ENCODE measurements at regions not wholly inside any gene's neighbourhood (a gene's known extent, or its start where the extent isn't known, plus 50 kb on each side); places are given as distances from the start of the nearest gene placed in this dataset.
"Not testable (repeated sequence)": the region's sequence is repeated elsewhere in the genome, so short reads cannot be mapped to it uniquely, and the experiment has no call there.

GRCh38 chrX:35622040-35622439 lies 176.1 kb upstream of the MAGEB16 start:
- WGBS, 5 donors, result 59 to 76% (median 65%) methylated on average over 2 of the region's 2 CpGs
- no peaks in the 10 kb centered on the region for H3K36me3 ChIP-seq

DNA sequence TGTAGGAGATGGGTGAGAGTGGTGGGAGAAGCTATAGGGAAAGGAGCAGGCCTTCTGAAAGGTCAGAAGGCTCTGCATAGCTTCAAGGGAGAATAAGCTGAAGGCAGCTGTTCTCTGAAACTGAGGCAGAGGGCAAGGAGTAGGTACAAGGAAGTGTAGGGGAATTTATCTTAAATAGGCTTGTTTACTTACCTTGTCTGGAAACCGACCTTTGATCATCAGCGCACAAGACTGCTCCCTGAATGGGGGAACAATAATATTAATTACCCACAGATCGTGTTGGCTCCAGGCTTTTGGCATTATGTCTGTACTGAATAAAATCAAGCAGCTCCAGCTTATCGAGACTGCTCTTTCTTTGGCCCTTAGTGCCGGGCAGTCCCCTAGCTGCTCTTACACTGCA lies 175.5 kb upstream of the MAGEB16 start:
- 83 to 94% (median 87%) methylated on average over 5 of the region's 5 CpGs for WGBS, 5 donors
- DNase-seq, result no peak
- Histone ChIP-seq H3K27me3 (replicated peaks in 1 of 7) (no peaks in the 10 kb centered on the region), H3K4me1 (no peaks in the 10 kb centered on the region), H3K36me3 (no peaks in the 10 kb centered on the region), H3K27ac (no peak overlapping the region), H3K4me3 (no peak overlapping the region), H3K9me3 (peaks cover 0 to 32% (median 0%) of the 10 kb centered on the region in 8 donors)
- no peak for TF ChIP-seq POLR2AphosphoS5 (IDR thresholded peaks at IDR 0.05)
- no peak for TF ChIP-seq CTCF (IDR thresholded peaks at IDR 0.05 in 8 of 11, conservative IDR thresholded peaks at IDR 0.05 in 3 of 11)
- no peak for TF ChIP-seq POLR2A (IDR thresholded peaks at IDR 0.05)
- intact Hi-C loops (cut with DNase I; ENCODE audit: low total_unique reads), result no loop called here

More at GRCh38 chrX:35622040-35622439, 176.1 kb upstream of the MAGEB16 start:
- peaks cover 0 to 32% (median 0%) of the 10 kb centered on the region in 8 donors for H3K9me3 ChIP-seq
- no peaks in the 10 kb centered on the region for H3K27me3 ChIP-seq (replicated peaks in 1 of 7)
- no peak for TF ChIP-seq CTCF (IDR thresholded peaks at IDR 0.05 in 8 of 11, conservative IDR thresholded peaks at IDR 0.05 in 3 of 11)
- H3K27ac ChIP-seq, result no peak overlapping the region
- H3K4me3 ChIP-seq, result no peak overlapping the region
- DNase-seq, result no peak
- intact Hi-C loops (cut with DNase I; ENCODE audit: low total_unique reads), result no loop called here
- H3K4me1 ChIP-seq, result no peaks in the 10 kb centered on the region

DNA sequence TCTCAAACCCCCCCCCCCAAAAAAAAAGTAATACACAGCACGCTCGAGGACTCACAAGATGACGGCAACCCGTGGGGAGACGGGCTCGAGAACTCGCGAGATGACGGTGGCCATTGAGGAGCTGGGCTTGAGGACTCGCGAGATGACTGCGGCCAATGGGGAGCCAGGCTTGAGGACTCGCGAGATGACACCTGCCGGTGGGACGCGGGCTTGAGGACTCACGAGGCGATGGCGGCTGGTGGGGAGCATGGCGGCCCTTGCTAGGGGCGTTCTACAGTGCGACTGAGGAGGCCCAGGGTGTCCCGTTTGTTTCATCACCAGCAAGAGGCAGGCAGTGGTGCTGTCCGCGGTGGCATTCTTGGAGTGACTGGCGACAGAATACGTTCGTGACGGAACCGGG lies 172.4 kb upstream of the MAGEB16 start:
- intact Hi-C loops (cut with DNase I; ENCODE audit: low total_unique reads), result no loop called here
- peaks cover 0 to 35% (median 0%) of the 10 kb centered on the region in 8 donors for H3K9me3 ChIP-seq
- no peaks in the 10 kb centered on the region for H3K27me3 ChIP-seq (replicated peaks in 1 of 7)
- no peak overlapping the region for H3K4me3 ChIP-seq
- H3K4me1 ChIP-seq, result no peaks in the 10 kb centered on the region
- H3K36me3 ChIP-seq, result no peaks in the 10 kb centered on the region
- 92 to 99% (median 93%) methylated on average over 26 to 31 of the region's 31 CpGs for whole genome bisulfite sequencing, 5 donors
- TF ChIP-seq POLR2A (IDR thresholded peaks at IDR 0.05), result no peak
- no peak for TF ChIP-seq CTCF (IDR thresholded peaks at IDR 0.05 in 8 of 11, conservative IDR thresholded peaks at IDR 0.05 in 3 of 11)
- TF ChIP-seq POLR2AphosphoS5 (IDR thresholded peaks at IDR 0.05), result no peak
- no peak for DNase-seq
- no peak overlapping the region for H3K27ac ChIP-seq

DNA sequence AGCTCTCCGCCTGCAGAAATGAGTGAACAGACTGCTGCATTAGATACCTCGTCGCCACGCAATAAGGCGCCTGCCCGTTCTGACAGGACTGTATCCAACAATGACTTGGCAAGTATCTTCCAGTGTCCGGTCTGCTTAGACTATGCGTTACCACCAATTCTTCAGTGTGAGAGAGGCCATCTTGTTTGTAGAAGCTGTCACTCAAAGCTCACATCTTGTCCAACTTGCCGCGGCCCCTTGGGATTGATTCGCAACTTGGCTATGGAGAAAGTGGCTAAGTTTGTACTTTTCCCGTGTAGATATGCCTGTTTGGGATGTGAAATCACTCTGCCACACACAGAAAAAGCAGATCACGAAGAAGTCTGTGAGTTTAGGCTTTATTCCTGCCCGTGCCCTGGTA lies 172.0 kb upstream of the MAGEB16 start:
- intact Hi-C loops (cut with DNase I; ENCODE audit: low total_unique reads), result no loop called here
- TF ChIP-seq POLR2AphosphoS5 (IDR thresholded peaks at IDR 0.05) (no peak), CTCF (IDR thresholded peaks at IDR 0.05 in 8 of 11, conservative IDR thresholded peaks at IDR 0.05 in 3 of 11) (no peak), POLR2A (IDR thresholded peaks at IDR 0.05) (no peak)
- no peaks in the 10 kb centered on the region for H3K4me1 ChIP-seq
- no peak for DNase-seq
- WGBS, 5 donors, result 86 to 95% (median 93%) methylated on average over 14 of the region's 14 CpGs
- no peak overlapping the region for H3K4me3 ChIP-seq
- no peaks in the 10 kb centered on the region for H3K36me3 ChIP-seq
- no peak overlapping the region for H3K27ac ChIP-seq
- H3K27me3 ChIP-seq (replicated peaks in 1 of 7), result no peaks in the 10 kb centered on the region
- peaks cover 0 to 35% (median 0%) of the 10 kb centered on the region in 8 donors for H3K9me3 ChIP-seq

- WGBS, 5 donors, result 68 to 77% (median 74%) methylated on average over 7 to 8 of the region's 8 CpGs; no CpG with 5 or more reads in 1 of the 5 donors
- H3K27ac ChIP-seq; H3K36me3 ChIP-seq; H3K4me1 ChIP-seq; DNase-seq; H3K27me3 ChIP-seq (replicated peaks in 1 of 7); H3K4me3 ChIP-seq; intact Hi-C loops (cut with DNase I; ENCODE audit: low total_unique reads): not testable (repeated sequence)
- H3K9me3 ChIP-seq, result peaks cover 0 to 24% (median 7%) of the 10 kb centered on the region in 8 donors
Measured at GRCh38 chrX:35635971-35636370, 162.2 kb upstream of the MAGEB16 start.
